ENCODE measurements at regions not wholly inside any gene's neighbourhood (a gene's known extent, or its start where the extent isn't known, plus 50 kb on each side); places are given as distances from the start of the nearest gene placed in this dataset.

GRCh38 chrX:106363214-106363613 is 195.1 kb downstream of the PWWP3B start:
- no peak overlapping the region for H3K4me3 ChIP-seq (ENCODE audit: low read depth, low read length)
- TF ChIP-seq, protein P1, sequence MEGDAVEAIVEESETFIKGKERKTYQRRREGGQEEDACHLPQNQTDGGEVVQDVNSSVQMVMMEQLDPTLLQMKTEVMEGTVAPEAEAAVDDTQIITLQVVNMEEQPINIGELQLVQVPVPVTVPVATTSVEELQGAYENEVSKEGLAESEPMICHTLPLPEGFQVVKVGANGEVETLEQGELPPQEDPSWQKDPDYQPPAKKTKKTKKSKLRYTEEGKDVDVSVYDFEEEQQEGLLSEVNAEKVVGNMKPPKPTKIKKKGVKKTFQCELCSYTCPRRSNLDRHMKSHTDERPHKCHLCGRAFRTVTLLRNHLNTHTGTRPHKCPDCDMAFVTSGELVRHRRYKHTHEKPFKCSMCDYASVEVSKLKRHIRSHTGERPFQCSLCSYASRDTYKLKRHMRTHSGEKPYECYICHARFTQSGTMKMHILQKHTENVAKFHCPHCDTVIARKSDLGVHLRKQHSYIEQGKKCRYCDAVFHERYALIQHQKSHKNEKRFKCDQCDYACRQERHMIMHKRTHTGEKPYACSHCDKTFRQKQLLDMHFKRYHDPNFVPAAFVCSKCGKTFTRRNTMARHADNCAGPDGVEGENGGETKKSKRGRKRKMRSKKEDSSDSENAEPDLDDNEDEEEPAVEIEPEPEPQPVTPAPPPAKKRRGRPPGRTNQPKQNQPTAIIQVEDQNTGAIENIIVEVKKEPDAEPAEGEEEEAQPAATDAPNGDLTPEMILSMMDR (conservative IDR thresholded peaks at IDR 0.05; ENCODE audit: low read depth, low read length), result no peak
- no peak for DNase-seq (ENCODE audit: low read depth)

- DNase-seq (ENCODE audit: low read depth), result no peak
- no peak overlapping the region for H3K4me3 ChIP-seq (ENCODE audit: low read depth, low read length)
- TF ChIP-seq, protein P1 (conservative IDR thresholded peaks at IDR 0.05; ENCODE audit: low read depth, low read length), result no peak
These were observed 210.5 kb downstream of the PWWP3B start for GRCh38 chrX:106378616-106379015.

DNA sequence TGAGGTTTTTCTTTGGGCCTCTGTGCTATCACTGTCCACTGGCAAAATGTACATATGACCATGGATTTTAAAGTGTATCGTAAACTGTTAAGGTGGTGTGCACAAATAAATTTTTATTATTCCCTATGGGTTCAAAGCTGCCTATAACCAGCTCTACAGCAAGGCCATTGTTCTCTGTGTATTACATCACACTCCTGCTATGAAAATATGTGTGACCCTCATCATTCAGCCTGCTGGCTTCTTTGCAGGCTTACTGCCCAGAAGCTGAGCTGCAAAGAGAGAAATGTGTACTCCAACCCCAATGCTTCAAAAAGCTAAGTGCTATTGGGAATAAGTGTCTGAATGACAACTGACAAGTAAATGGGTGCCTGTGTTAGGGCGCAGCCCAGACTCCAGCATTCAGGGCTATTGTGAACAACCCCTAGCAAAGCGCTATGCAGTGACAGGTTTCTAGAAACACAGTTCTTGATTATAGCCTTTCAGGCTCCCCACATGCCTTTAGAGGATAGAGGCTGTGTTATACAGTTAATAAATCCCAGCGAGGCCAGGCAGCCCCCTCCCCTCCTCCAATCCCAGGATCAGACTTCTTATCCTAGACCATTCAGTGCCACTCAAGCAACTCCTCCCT is 220.4 kb upstream of the RADX start:
- no peak overlapping the region for H3K4me3 ChIP-seq (ENCODE audit: low read depth, low read length)
- TF ChIP-seq, protein P1 (conservative IDR thresholded peaks at IDR 0.05; ENCODE audit: low read depth, low read length), result no peak
- DNase-seq (ENCODE audit: low read depth), result peak; percentile 53

DNA sequence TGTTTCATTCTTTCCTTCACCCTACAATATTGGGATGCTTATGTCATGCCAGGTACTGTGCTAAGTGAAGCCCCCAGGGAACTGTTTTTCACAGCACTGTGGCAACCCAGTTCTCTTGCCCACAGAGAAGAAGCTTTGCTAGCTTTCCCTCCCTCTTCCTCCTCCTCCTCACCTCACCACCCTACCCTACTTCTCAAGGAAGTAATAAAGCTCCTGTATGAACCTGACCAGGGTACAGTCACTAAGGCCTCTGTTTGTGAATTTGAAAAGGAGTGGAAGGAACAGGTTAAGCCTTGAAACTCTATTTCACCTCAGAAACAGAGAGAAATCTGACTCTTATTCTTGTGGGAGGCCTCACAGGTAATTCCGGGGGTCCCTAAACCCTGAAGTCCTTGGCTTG is 219.4 kb upstream of the RADX start:
- no peak for DNase-seq (ENCODE audit: low read depth)
- TF ChIP-seq, protein P1 (conservative IDR thresholded peaks at IDR 0.05; ENCODE audit: low read depth, low read length), result no peak

GRCh38 chrX:106397788-106398538 is 213.8 kb upstream of the RADX start:
- peak; percentile 53 for DNase-seq (ENCODE audit: low read depth)
- TF ChIP-seq, protein P1 (conservative IDR thresholded peaks at IDR 0.05; ENCODE audit: low read depth, low read length), result peak; percentile 41
- no peak overlapping the region for H3K4me3 ChIP-seq (ENCODE audit: low read depth, low read length)

More for the DNA sequence above, 219.4 kb upstream of the RADX start:
- H3K4me3 ChIP-seq (ENCODE audit: low read depth, low read length), result no peak overlapping the region

DNA sequence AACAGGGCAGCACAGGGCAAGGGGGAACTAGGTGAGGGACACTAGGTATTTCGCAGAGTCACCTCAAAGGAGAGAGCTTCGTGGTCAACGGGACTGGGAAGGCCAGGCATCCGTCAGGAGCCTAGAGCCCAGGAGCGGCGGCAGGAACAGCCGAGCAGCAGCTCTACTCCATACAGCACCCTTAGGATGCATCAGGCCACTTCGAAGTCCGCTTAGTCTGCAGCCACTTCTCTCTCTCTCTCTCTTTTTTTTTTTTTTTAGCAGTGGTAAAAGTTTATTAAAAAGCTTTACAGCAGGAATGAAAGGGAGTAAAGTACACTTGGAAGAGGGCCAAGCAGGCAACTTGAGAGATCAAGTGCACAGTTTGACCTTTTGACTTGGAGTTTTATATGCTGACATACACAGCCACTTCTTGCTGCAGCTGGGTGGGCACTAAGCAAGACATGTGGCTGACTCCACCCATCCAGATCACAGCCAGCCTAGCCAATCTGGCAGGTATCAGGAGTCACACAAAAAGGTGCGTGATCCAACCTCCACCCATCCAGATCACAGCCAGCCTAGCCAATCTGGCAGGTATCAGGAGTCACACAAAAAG is 209.7 kb upstream of the RADX start:
- H3K4me3 ChIP-seq (ENCODE audit: low read depth, low read length), result no peak overlapping the region
- DNase-seq (ENCODE audit: low read depth), result no peak
- TF ChIP-seq, protein P1 (conservative IDR thresholded peaks at IDR 0.05; ENCODE audit: low read depth, low read length), result no peak

Data from choroid plexus epithelial cell (primary cell).